ENCODE measurements at regions not wholly inside any gene's neighbourhood (a gene's known extent, or its start where the extent isn't known, plus 50 kb on each side); places are given as distances from the start of the nearest gene placed in this dataset.
"Not testable (repeated sequence)": the region's sequence is repeated elsewhere in the genome, so short reads cannot be mapped to it uniquely, and the experiment has no call there.

- H3K4me1 Mint-ChIP-seq (ENCODE audit: low read depth), result peaks cover 6% of the 10 kb centered on the region
- H3K4me3 Mint-ChIP-seq, result no peak overlapping the region
- H3K36me3 Mint-ChIP-seq (ENCODE audit: insufficient read depth), result no peaks in the 10 kb centered on the region
- H3K27me3 Mint-ChIP-seq (ENCODE audit: low read depth), result peaks cover 49% of the 10 kb centered on the region
- DNase-seq (no peak), ATAC-seq (no peak)
- H3K9me3 Mint-ChIP-seq, result no peaks in the 10 kb centered on the region
Measured at GRCh38 chr5:174794931-174795672, 70.7 kb downstream of the MSX2 start.

DNA sequence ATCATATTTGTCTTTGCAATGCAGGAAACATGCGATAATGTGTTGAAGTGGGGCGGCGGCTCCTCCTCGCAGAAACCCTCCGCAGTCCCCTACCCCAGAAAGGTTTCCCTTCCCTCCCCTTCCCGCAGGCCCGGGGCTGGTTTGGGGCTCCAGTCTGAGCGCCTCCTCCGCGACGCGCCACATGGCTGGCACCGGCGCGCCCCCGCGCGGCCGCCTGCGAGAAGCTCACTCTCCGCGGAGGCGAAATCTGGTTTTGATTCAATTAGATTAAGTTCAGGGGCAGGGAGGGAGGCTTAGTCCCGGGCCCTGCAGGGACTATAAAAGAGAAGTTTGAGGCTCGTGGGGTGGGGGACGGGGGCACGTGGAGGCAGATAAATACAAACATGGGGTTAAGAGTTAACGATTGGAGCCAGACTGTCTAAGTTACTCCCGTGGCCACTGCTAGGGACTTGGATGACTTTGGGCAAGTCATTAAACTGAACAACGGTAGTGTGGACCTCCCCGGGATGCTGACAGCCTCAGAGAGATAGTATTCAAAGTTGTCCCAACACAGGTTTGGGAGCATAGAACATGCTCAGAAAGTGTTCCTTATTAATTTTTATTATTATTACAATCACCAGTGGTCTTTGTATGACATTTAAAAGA, 69.4 kb downstream of the MSX2 start:
- Mint-ChIP-seq H3K4me1 (ENCODE audit: low read depth) (peaks cover 6% of the 10 kb centered on the region), H3K27me3 (ENCODE audit: low read depth) (peaks cover 44% of the 10 kb centered on the region)

GRCh38 chr5:174793076-174793475, 68.7 kb downstream of the MSX2 start:
- Mint-ChIP-seq H3K36me3 (ENCODE audit: insufficient read depth) (no peaks in the 10 kb centered on the region), H3K27me3 (ENCODE audit: low read depth) (peaks cover 37% of the 10 kb centered on the region), H3K9me3 (no peaks in the 10 kb centered on the region), H3K4me3 (no peak overlapping the region), H3K4me1 (ENCODE audit: low read depth) (peaks cover 3% of the 10 kb centered on the region)
- DNase-seq (no peak), ATAC-seq (no peak)

More for the DNA sequence above, 69.4 kb downstream of the MSX2 start:
- Mint-ChIP-seq H3K4me3 (no peak overlapping the region), H3K9me3 (no peaks in the 10 kb centered on the region), H3K36me3 (ENCODE audit: insufficient read depth) (no peaks in the 10 kb centered on the region)
- peak; percentile 7 for DNase-seq
- peak; percentile 52 to 72 for ATAC-seq

- H3K9me3 Mint-ChIP-seq; H3K36me3 Mint-ChIP-seq (ENCODE audit: insufficient read depth); ATAC-seq; H3K4me1 Mint-ChIP-seq (ENCODE audit: low read depth); DNase-seq; H3K4me3 Mint-ChIP-seq: not testable (repeated sequence)
- peaks cover 30% of the 10 kb centered on the region for H3K27me3 Mint-ChIP-seq (ENCODE audit: low read depth)
Measured at GRCh38 chr5:174792265-174792664, 67.9 kb downstream of the MSX2 start.

GRCh38 chr5:174790906-174791305, 66.5 kb downstream of the MSX2 start:
- DNase-seq (no peak), ATAC-seq (no peak)
- Mint-ChIP-seq H3K4me1 (ENCODE audit: low read depth) (no peaks in the 10 kb centered on the region), H3K27me3 (ENCODE audit: low read depth) (peaks cover 25% of the 10 kb centered on the region), H3K9me3 (peaks cover 2% of the 10 kb centered on the region), H3K4me3 (no peak overlapping the region), H3K36me3 (ENCODE audit: insufficient read depth) (no peaks in the 10 kb centered on the region)

DNA sequence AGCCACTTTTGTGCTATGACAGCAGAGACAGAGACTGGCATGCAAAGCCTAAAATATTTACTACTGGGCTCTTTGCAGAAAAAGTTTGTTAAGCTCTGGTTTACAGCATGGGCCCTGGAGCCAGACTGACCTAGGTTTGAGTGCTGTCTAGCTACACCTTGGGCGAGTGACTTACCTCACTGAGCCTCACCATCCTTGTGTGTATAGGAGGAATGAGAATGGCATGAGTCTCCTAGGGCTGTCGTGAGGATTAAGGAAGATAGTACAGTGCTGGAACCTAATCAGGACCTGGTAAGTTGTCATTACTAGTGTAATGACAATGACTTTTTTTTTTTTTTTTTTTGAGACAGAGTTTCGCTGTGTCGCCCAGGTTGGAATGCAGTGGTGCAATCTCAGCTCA, 65.2 kb downstream of the MSX2 start:
- peaks cover 22% of the 10 kb centered on the region for H3K27me3 Mint-ChIP-seq (ENCODE audit: low read depth)
- peaks cover 9% of the 10 kb centered on the region for H3K9me3 Mint-ChIP-seq
- no peaks in the 10 kb centered on the region for H3K36me3 Mint-ChIP-seq (ENCODE audit: insufficient read depth)
- no peak overlapping the region for H3K4me3 Mint-ChIP-seq
- no peak for DNase-seq
- no peaks in the 10 kb centered on the region for H3K4me1 Mint-ChIP-seq (ENCODE audit: low read depth)
- ATAC-seq, result no peak

DNA sequence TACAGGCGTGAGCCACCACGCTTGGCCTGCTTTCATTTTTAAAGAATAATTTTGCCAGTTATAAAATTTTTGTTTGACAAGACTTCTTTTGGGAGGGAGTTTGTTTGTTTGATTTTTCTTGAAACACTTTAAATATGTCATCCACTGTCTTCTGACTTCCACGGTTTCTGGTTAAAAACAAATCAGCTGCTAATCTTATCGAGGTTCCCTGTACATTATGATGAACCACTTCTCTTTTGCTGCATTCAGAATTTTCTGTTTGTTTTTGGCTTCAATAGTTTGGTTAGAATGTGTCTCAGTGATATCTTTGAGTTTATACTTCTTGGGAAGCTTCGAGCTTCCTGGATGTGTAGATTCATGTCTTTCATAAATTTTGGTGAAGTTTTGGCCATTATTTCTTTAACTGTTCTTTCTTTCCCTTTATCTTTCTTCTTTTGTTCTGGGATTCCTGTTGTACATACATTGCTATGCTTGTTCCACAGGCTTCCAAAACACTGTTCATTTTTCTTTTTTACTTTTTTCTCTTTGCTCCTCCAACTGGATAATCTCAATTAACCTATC, 60.8 kb downstream of the MSX2 start:
- H3K4me1 Mint-ChIP-seq (ENCODE audit: low read depth), result no peaks in the 10 kb centered on the region
- H3K36me3 Mint-ChIP-seq (ENCODE audit: insufficient read depth), result no peaks in the 10 kb centered on the region
- no peak overlapping the region for H3K4me3 Mint-ChIP-seq
- H3K9me3 Mint-ChIP-seq, result peaks cover 21% of the 10 kb centered on the region
- H3K27me3 Mint-ChIP-seq (ENCODE audit: low read depth), result peaks cover 3% of the 10 kb centered on the region
- ATAC-seq (no peak), DNase-seq (no peak)

Measured in activated T-cell treated with anti-CD3 and anti-CD28 coated beads, Interleukin-2, amount 50 U/mL, for 4 hours (primary cell).